ENCODE measurements at regions not wholly inside any gene's neighbourhood (a gene's known extent, or its start where the extent isn't known, plus 50 kb on each side); places are given as distances from the start of the nearest gene placed in this dataset.
"Not testable (repeated sequence)": the region's sequence is repeated elsewhere in the genome, so short reads cannot be mapped to it uniquely, and the experiment has no call there.

GRCh38 chr2:113386780-113387433 is 50.6 kb upstream of the ZNG1B start:
- Mint-ChIP-seq H3K27me3 (ENCODE audit: low read depth) (peaks cover 16% of the 10 kb centered on the region), H3K4me1 (ENCODE audit: low read depth) (peaks cover 19% of the 10 kb centered on the region)
- H3K36me3 Mint-ChIP-seq (ENCODE audit: insufficient read depth in 2 of 2); ATAC-seq (replicated peaks in 1 of 2); DNase-seq; H3K27ac Mint-ChIP-seq; H3K4me3 Mint-ChIP-seq; H3K9me3 Mint-ChIP-seq: not testable (repeated sequence)

- H3K9me3 Mint-ChIP-seq; ATAC-seq (replicated peaks in 1 of 2); H3K36me3 Mint-ChIP-seq (ENCODE audit: insufficient read depth in 2 of 2); H3K4me3 Mint-ChIP-seq; H3K27me3 Mint-ChIP-seq (ENCODE audit: low read depth); DNase-seq; H3K27ac Mint-ChIP-seq: not testable (repeated sequence)
- peaks cover 14% of the 10 kb centered on the region for H3K4me1 Mint-ChIP-seq (ENCODE audit: low read depth)
Measured at GRCh38 chr2:113379621-113380020, 57.9 kb upstream of the ZNG1B start.

DNA sequence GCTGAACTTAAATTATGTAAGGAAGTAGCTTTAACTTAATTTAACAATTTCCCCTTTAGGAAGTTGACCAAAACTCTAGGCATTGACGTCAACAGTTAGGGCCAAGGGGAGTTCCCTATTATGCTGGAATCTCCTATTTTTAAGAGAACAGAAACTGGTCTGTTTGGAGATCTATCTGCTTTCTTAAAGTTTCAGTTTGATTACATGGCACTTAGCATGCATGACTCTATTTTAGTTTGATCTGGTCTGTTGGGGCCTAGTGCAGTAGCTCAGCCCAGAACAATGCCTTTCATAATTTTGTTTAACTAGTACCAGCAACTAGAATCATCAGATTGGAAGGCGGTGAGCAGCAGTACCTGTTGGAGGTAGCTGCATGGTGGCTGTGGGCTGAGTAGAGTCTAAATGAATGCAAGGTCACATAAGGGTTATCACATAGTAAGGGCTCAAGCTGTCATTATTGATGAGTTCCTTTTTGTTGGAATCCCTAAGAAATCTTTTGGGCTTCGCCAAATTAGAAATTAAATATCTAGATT is 60.5 kb upstream of the ZNG1B start:
- Mint-ChIP-seq H3K9me3 (no peaks in the 10 kb centered on the region), H3K27ac (peak overlapping the region; percentile 80), H3K4me1 (ENCODE audit: low read depth) (peaks cover 14% of the 10 kb centered on the region), H3K27me3 (ENCODE audit: low read depth) (no peaks in the 10 kb centered on the region), H3K36me3 (ENCODE audit: insufficient read depth in 2 of 2) (no peaks in the 10 kb centered on the region), H3K4me3 (peak overlapping the region in 1 of 2 donors; percentile 31)
- DNase-seq, result no peak
- ATAC-seq (replicated peaks in 1 of 2), result peak; percentile 72 to 80

- DNase-seq (no peak), ATAC-seq (replicated peaks in 1 of 2) (peak; percentile 49 to 52)
- no peaks in the 10 kb centered on the region for H3K27me3 Mint-ChIP-seq (ENCODE audit: low read depth)
- H3K27ac Mint-ChIP-seq, result no peak overlapping the region
- peaks cover 14% of the 10 kb centered on the region for H3K4me1 Mint-ChIP-seq (ENCODE audit: low read depth)
- H3K36me3 Mint-ChIP-seq (ENCODE audit: insufficient read depth in 2 of 2), result no peaks in the 10 kb centered on the region
- no peaks in the 10 kb centered on the region for H3K9me3 Mint-ChIP-seq
- no peak overlapping the region for H3K4me3 Mint-ChIP-seq
Measured at GRCh38 chr2:113376253-113376912, 61.1 kb upstream of the ZNG1B start.

GRCh38 chr2:113374857-113375256 is 62.6 kb upstream of the ZNG1B start:
- H3K36me3 Mint-ChIP-seq (ENCODE audit: insufficient read depth in 2 of 2); H3K4me3 Mint-ChIP-seq; ATAC-seq (replicated peaks in 1 of 2); H3K27me3 Mint-ChIP-seq (ENCODE audit: low read depth); H3K9me3 Mint-ChIP-seq; H3K27ac Mint-ChIP-seq; DNase-seq: not testable (repeated sequence)
- peaks cover 14% of the 10 kb centered on the region for H3K4me1 Mint-ChIP-seq (ENCODE audit: low read depth)

- not testable (repeated sequence) for ATAC-seq (replicated peaks in 1 of 2); DNase-seq; H3K9me3 Mint-ChIP-seq; H3K4me3 Mint-ChIP-seq; H3K27ac Mint-ChIP-seq; H3K36me3 Mint-ChIP-seq (ENCODE audit: insufficient read depth in 2 of 2); H3K27me3 Mint-ChIP-seq (ENCODE audit: low read depth)
- H3K4me1 Mint-ChIP-seq (ENCODE audit: low read depth), result peaks cover 11% of the 10 kb centered on the region
Measured at GRCh38 chr2:113372258-113372834, 65.1 kb upstream of the ZNG1B start.

DNA sequence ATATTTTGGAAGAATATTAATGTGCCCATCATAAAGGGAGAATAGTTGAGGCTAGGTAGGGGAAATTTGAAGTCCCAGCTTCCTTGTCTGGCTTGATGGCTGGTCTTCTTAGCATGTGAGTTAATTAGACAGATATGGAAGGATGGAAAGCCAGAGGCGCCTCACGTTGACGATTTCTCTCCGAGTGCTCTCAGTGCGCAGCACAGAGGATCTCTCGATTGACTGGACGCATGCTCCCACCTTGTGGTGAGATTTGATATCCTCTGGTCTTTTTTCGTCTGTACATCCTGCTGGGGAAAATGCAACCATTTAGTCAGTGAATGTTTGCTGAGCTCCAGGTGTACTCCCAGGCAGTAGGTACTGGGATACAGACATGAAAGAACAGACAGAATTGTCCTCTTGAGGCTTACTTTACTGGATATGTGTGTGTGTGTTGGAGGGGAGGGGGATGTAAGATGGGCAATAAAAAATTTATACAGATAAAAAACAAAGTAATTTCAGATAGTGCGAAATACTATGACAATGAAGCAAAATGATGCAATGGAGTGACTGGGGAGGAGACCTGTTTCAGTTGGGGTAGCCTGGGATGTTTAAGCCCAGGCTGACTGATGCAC is 66.9 kb upstream of the ZNG1B start:
- peak; percentile 68 to 69 for DNase-seq
- Mint-ChIP-seq H3K4me3 (no peak overlapping the region), H3K4me1 (ENCODE audit: low read depth) (peaks cover 4% of the 10 kb centered on the region), H3K27ac (peak overlapping the region; percentile 9), H3K9me3 (no peaks in the 10 kb centered on the region), H3K27me3 (ENCODE audit: low read depth) (no peaks in the 10 kb centered on the region), H3K36me3 (ENCODE audit: insufficient read depth in 2 of 2) (no peaks in the 10 kb centered on the region)
- peak; percentile 96 to 98 for ATAC-seq (replicated peaks in 1 of 2)

DNA sequence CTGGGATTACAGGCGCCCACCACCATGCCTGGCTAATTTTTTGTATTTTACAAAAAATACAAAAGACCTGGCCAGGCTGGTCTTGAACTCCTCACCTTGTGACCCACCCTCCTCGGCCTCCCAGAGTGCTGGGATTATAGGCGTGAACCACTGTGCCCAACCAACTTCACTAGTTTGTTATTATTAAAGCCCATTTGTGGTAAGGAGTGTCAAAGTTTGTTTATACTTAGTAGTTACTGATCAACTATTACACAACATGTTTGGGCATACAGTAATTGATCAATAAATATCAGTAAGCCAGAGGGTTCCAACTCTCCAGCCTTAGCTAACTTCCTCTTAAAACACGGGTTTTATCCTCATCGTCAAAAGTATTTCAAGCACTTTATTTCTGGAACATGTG is 67.5 kb upstream of the ZNG1B start:
- Mint-ChIP-seq H3K27me3 (ENCODE audit: low read depth) (no peaks in the 10 kb centered on the region), H3K36me3 (ENCODE audit: insufficient read depth in 2 of 2) (no peaks in the 10 kb centered on the region)

GRCh38 chr2:113368581-113368980 is 68.9 kb upstream of the ZNG1B start:
- not testable (repeated sequence) for ATAC-seq (replicated peaks in 1 of 2); DNase-seq; H3K9me3 Mint-ChIP-seq; H3K4me3 Mint-ChIP-seq; H3K27me3 Mint-ChIP-seq (ENCODE audit: low read depth); H3K27ac Mint-ChIP-seq; H3K36me3 Mint-ChIP-seq (ENCODE audit: insufficient read depth in 2 of 2)
- H3K4me1 Mint-ChIP-seq (ENCODE audit: low read depth), result peaks cover 12% of the 10 kb centered on the region

More for the DNA sequence above, 67.5 kb upstream of the ZNG1B start:
- DNase-seq (no peak), ATAC-seq (replicated peaks in 1 of 2) (no peak)
- Mint-ChIP-seq H3K9me3 (no peaks in the 10 kb centered on the region), H3K27ac (no peak overlapping the region), H3K4me3 (no peak overlapping the region), H3K4me1 (ENCODE audit: low read depth) (peaks cover 9% of the 10 kb centered on the region)

- not testable (repeated sequence) for H3K4me3 Mint-ChIP-seq; DNase-seq; ATAC-seq (replicated peaks in 1 of 2); H3K9me3 Mint-ChIP-seq; H3K27ac Mint-ChIP-seq; H3K27me3 Mint-ChIP-seq (ENCODE audit: low read depth); H3K36me3 Mint-ChIP-seq (ENCODE audit: insufficient read depth in 2 of 2)
- peaks cover 12% of the 10 kb centered on the region for H3K4me1 Mint-ChIP-seq (ENCODE audit: low read depth)
Measured at GRCh38 chr2:113366821-113367220, 70.7 kb upstream of the ZNG1B start.

- H3K36me3 Mint-ChIP-seq (ENCODE audit: insufficient read depth in 2 of 2); ATAC-seq (replicated peaks in 1 of 2); H3K4me3 Mint-ChIP-seq; H3K27me3 Mint-ChIP-seq (ENCODE audit: low read depth); H3K27ac Mint-ChIP-seq; DNase-seq; H3K9me3 Mint-ChIP-seq: not testable (repeated sequence)
- H3K4me1 Mint-ChIP-seq (ENCODE audit: low read depth), result peaks cover 14% of the 10 kb centered on the region
Measured at GRCh38 chr2:113365791-113366190, 71.7 kb upstream of the ZNG1B start.

- H3K27ac Mint-ChIP-seq; H3K36me3 Mint-ChIP-seq (ENCODE audit: insufficient read depth in 2 of 2); H3K4me3 Mint-ChIP-seq; DNase-seq; H3K9me3 Mint-ChIP-seq; H3K27me3 Mint-ChIP-seq (ENCODE audit: low read depth): not testable (repeated sequence)
- peaks cover 19% of the 10 kb centered on the region for H3K4me1 Mint-ChIP-seq (ENCODE audit: low read depth)
- peak; percentile 74 to 83 for ATAC-seq (replicated peaks in 1 of 2)
Measured at GRCh38 chr2:113365290-113365689, 72.2 kb upstream of the ZNG1B start.

DNA sequence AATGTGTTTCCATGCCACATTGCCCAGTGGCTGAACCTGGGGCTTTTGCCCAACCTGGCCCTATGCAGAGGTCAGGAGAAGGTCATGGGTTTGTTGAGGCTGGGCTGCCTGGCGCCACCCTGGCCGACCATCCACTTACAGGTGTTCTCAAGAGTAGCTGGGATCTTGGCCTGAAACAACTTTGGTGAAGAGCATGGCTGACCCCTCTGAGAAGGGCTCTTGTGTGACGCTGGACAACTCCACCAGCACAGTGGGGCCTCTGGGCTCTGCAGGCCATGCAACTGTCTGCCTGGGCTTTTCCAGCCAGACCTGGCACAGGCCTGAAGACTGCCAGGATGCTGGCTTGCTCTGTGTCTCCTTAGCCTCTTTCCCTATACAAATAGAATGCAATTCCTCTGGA is 76.4 kb upstream of the ZNG1B start:
- H3K27me3 Mint-ChIP-seq (ENCODE audit: low read depth), result no peaks in the 10 kb centered on the region
- no peak for ATAC-seq (replicated peaks in 1 of 2)
- H3K27ac Mint-ChIP-seq, result no peak overlapping the region
- H3K4me1 Mint-ChIP-seq (ENCODE audit: low read depth), result peaks cover 52% of the 10 kb centered on the region
- no peak overlapping the region for H3K4me3 Mint-ChIP-seq
- no peaks in the 10 kb centered on the region for H3K36me3 Mint-ChIP-seq (ENCODE audit: insufficient read depth in 2 of 2)
- DNase-seq, result no peak
- H3K9me3 Mint-ChIP-seq, result no peaks in the 10 kb centered on the region

Data from activated T-cell treated with anti-CD3 and anti-CD28 coated beads, Interleukin-2, amount 50 U/mL, for 72 hours (primary cell).